D721Med (cell line): ENCODE measurements at regions not wholly inside any gene's neighbourhood (a gene's known extent, or its start where the extent isn't known, plus 50 kb on each side); places are given as distances from the start of the nearest gene placed in this dataset.
"Not testable (repeated sequence)": the region's sequence is repeated elsewhere in the genome, so short reads cannot be mapped to it uniquely, and the experiment has no call there.

ENCODE experiments used
- DNase-seq: peaks from one replicate; pipeline ENCODE4 v3.0.0; 2011; ENCODE audit warnings: low spot score; ENCODE audit not compliant: insufficient read length
- FAIRE-seq: peaks from 2 replicates; lab custom pipeline; 2011; peaks lifted over from hg19 to GRCh38; lab: Jason Lieb, UNC
- CTCF ChIP-seq: IDR thresholded peaks from 2 replicates; pipeline ENCODE4 v1.5.1; 2012; ENCODE audit warnings: mild to moderate bottlenecking, control low read depth; ENCODE audit not compliant: insufficient read depth; ENCODE audit errors: missing control alignments

GRCh38 chr18:22067682-22068081 lies 101.7 kb upstream of the GATA6 start:
- DNase-seq (no peak), FAIRE-seq (no peak)
- no peak for TF ChIP-seq CTCF

DNA sequence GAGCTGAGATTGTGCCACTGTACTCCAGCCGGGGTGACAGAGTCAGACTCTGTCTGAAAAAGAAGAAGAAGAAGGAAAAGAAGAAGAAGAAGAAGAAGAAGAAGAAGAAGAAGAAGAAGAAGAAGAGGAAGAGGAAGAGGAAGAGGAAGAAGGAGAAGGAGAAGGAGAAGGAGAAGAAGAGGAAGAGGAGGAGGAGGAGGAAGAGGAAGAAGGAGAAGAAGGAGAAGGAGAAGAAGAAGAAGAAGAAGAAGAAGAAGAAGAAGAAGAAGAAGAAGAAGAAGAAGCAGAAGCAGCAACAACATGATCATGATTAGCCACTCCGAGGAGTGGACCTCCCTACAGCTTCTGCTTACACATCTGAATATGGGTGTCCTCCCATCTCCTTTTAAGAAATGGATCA lies 100.6 kb upstream of the GATA6 start:
- FAIRE-seq, DNase-seq: not testable (repeated sequence)

DNA sequence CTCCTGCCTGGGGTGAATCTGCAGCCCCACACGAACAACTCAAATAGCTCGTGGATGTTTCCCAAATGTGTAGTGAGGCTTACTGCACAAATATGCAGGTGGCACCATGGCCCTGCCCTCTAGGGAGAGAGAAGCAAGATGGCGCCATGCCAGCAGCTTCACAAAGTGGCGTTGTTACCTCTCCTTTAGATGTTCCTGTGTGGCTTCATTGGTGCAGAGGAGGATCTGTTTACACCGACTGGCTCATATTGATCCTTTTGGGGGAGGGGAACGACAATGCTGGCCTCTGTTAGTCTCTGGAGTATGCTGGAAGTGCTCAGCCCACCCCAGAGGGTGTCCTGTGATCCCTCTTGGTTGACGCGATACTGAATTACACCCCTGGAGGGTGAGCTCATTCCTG lies 99.5 kb upstream of the GATA6 start:
- no peak for TF ChIP-seq CTCF
- DNase-seq (no peak), FAIRE-seq (no peak)

DNA sequence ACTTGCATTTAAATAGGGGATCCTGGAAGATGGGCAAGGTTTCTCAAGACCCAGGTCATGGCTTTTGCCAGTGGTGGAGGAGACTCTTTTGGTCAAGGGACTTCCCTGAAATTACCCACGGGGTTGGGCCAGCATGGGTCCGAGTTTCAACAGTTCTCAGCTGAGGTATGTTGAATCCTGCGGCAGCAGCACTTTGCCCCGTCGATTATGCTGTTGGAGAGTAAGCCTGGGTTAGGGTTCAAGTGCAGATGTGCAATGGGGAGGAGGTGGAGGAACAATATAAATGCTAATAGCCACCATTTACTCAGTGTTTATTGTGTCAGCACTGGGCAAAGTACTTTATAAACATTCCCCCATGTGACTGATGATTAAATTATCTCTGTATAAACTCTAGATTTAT lies 96.0 kb upstream of the GATA6 start:
- no peak for FAIRE-seq

DNA sequence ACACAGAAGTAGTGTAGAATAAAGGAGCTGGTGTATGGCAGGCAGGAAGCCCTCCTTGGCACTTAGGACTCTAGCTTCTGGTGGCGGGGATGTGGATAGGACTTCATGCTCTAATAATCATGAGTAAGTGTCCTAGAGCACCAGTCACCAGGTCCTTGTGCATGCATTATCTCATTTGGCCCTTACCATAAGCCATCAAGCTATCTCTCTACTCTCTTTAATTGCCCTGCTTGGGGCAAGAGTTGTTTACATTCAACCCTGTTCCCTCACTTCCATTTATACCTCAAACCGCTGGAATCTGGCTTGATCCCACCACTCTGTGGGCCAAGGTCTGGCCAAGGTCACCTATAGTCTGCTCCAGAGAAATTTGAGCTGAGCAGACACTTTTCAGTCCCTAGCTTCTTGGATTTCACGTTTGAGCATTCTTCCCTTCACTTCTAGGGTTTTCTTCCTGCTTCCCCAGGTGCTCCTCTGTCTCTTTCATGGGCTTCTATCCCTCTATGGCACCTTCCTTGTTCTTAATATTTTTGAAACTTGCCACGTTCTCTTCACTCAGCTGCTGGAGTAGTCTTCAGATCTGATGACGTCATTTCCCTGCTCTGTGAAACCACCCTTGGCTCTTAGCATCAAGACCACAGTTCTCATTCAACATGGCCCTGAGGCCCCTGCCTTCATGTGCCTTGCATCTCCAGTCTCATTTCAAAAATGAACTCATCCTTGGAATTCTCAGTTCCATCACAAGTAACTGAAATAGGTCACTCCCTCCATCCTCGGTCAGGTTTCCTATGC lies 94.9 kb upstream of the GATA6 start:
- no peak for TF ChIP-seq CTCF
- FAIRE-seq, result no peak
- DNase-seq, result no peak

More for the DNA sequence above, 96.0 kb upstream of the GATA6 start:
- no peak for TF ChIP-seq CTCF
- no peak for DNase-seq

- no peak for FAIRE-seq
- DNase-seq, result no peak
- no peak for TF ChIP-seq CTCF
Measured at GRCh38 chr18:22080035-22080434, 89.4 kb upstream of the GATA6 start.

DNA sequence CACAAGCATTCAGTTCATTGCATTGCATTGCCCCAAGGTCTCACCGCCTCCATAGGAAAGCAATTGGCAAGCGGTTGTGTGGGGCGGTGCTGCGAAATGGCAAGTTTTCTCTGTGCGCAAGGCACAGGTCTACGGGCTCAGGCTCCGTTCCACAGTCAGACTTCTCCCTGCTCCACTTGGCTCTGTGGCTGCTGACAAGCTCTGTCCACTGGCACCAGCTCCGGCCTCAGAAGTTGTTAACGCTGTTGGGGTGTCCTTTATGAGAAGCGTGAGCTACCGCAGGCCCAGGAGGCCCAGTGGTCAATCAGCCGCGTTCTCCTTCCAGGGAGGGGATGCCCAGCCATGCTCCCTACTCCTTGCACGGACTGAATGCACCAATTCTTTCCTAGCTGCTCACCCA lies 87.0 kb upstream of the GATA6 start:
- DNase-seq (no peak), FAIRE-seq (no peak)
- TF ChIP-seq CTCF, result no peak
